Hepatocyte (in vitro differentiated cells): ENCODE measurements at regions not wholly inside any gene's neighbourhood (a gene's known extent, or its start where the extent isn't known, plus 50 kb on each side); places are given as distances from the start of the nearest gene placed in this dataset.

Experiments used
- DNase-seq: peaks from one replicate; pipeline ENCODE4 v3.0.0-alpha.2; 2016; ENCODE audit warnings: low spot score
- H2AFZ ChIP-seq: fragments of 200-600 bp; sonication (generic); 2 replicates; pipeline ENCODE4 v1.6.0; 2016; ENCODE audit warnings: antibody characterized with exemption, mild to moderate bottlenecking
- H3K27ac ChIP-seq: fragments of 200-600 bp; sonication (generic); 2 replicates; pipeline ENCODE4 v1.5.1; 2016; ENCODE audit warnings: mild to moderate bottlenecking
- H3K27me3 ChIP-seq: fragments of 200-600 bp; sonication (generic); 2 replicates; pipeline ENCODE4 v1.6.1; 2016
- H3K36me3 ChIP-seq: fragments of 200-600 bp; sonication (generic); replicated peaks from 2 replicates; pipeline ENCODE4 v1.5.1; 2016; ENCODE audit warnings: low read depth; ENCODE audit not compliant: insufficient read depth
- H3K4me1 ChIP-seq: fragments of 200-600 bp; sonication (generic); 2 replicates; pipeline ENCODE4 v1.5.1; 2016; ENCODE audit warnings: mild to moderate bottlenecking, moderate library complexity; ENCODE audit not compliant: insufficient read depth
- H3K4me2 ChIP-seq: fragments of 200-600 bp; sonication (generic); 2 replicates; pipeline ENCODE4 v1.6.0; 2016
- H3K4me3 ChIP-seq: fragments of 200-600 bp; sonication (generic); 2 replicates; pipeline ENCODE4 v1.5.1; 2016; ENCODE audit warnings: mild to moderate bottlenecking
- H3K79me2 ChIP-seq: fragments of 200-600 bp; sonication (generic); 2 replicates; pipeline ENCODE4 v1.6.0; 2017; ENCODE audit warnings: mild to moderate bottlenecking
- H3K9me2 ChIP-seq: fragments of 200-600 bp; sonication (generic); replicated peaks from 2 replicates; pipeline ENCODE4 v1.6.0; 2017; ENCODE audit warnings: mild to moderate bottlenecking; ENCODE audit not compliant: insufficient read depth
- H3K9me3 ChIP-seq: fragments of 200-600 bp; sonication (generic); 2 replicates; pipeline ENCODE4 v1.5.1; 2016; ENCODE audit warnings: low read depth, mild to moderate bottlenecking
- H4K20me1 ChIP-seq: fragments of 200-600 bp; sonication (generic); 2 replicates; pipeline ENCODE4 v1.6.0; 2016; ENCODE audit warnings: mild to moderate bottlenecking; ENCODE audit not compliant: insufficient read depth, poor library complexity, severe bottlenecking
- EZH2 ChIP-seq: fragments of 200-600 bp; sonication (generic); IDR thresholded peaks from 2 replicates; pipeline ENCODE4 v1.6.1; 2016; ENCODE audit warnings: antibody characterized with exemption, mild to moderate bottlenecking, borderline replicate concordance
- EZH2phosphoT487 ChIP-seq: fragments of 200-600 bp; sonication (generic); IDR thresholded peaks from one replicate; pipeline ENCODE4 v1.6.1; 2018; ENCODE audit warnings: antibody characterized with exemption, mild to moderate bottlenecking, low read depth, moderate library complexity; ENCODE audit not compliant: unreplicated experiment, severe bottlenecking
- WGBS: methylation state at CpG from one replicate; pipeline ENCODE4 v1.1.6; 2016; ENCODE audit warnings: low lambda C conversion rate; ENCODE audit errors: missing lambda C conversion rate; 5-methylcytosine and 5-hydroxymethylcytosine counted together
- TF ChIP-seq, protein P1 (sequence below): fragments of 200-600 bp; sonication (generic); IDR thresholded peaks from 2 replicates; pipeline ENCODE4 v1.5.1; 2016; ENCODE audit warnings: antibody characterized with exemption, mild to moderate bottlenecking; ENCODE audit not compliant: poor library complexity

DNA sequence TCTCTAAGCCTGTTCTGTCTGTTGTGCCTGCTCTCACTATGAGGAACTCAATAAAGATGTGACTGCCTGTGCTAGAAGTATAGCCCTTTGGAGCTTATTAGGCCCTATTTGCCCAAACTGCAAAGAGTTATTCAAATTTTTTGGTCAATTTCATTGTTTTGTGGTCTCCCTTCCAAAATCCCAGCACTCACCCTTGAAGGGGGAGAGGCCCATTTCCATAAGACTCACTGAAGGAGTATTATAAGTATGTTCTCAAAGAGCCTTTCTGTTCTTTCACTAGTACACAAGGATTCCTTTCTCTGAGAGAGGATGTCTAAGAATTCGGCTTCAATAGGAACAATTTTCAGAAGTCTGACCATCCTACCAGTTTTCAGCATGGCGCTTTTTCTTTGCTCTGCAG, 641.9 kb upstream of the REG3G start:
- 50% methylated on average over 2 of the region's 2 CpGs for WGBS
- no peaks in the 10 kb centered on the region for H4K20me1 ChIP-seq
- no peak for TF ChIP-seq EZH2phosphoT487
- no peak for TF ChIP-seq EZH2
- TF ChIP-seq, protein P1, sequence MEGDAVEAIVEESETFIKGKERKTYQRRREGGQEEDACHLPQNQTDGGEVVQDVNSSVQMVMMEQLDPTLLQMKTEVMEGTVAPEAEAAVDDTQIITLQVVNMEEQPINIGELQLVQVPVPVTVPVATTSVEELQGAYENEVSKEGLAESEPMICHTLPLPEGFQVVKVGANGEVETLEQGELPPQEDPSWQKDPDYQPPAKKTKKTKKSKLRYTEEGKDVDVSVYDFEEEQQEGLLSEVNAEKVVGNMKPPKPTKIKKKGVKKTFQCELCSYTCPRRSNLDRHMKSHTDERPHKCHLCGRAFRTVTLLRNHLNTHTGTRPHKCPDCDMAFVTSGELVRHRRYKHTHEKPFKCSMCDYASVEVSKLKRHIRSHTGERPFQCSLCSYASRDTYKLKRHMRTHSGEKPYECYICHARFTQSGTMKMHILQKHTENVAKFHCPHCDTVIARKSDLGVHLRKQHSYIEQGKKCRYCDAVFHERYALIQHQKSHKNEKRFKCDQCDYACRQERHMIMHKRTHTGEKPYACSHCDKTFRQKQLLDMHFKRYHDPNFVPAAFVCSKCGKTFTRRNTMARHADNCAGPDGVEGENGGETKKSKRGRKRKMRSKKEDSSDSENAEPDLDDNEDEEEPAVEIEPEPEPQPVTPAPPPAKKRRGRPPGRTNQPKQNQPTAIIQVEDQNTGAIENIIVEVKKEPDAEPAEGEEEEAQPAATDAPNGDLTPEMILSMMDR: no peak
- H2AFZ ChIP-seq: no peak overlapping the region
- H3K4me1 ChIP-seq: no peaks in the 10 kb centered on the region
- H3K4me3 ChIP-seq: no peak overlapping the region
- H3K27me3 ChIP-seq: no peaks in the 10 kb centered on the region
- no peaks in the 10 kb centered on the region for H3K79me2 ChIP-seq
- no peak overlapping the region for H3K4me2 ChIP-seq
- H3K9me3 ChIP-seq: no peaks in the 10 kb centered on the region
- H3K9me2 ChIP-seq: no peaks in the 10 kb centered on the region
- no peak for DNase-seq
- H3K27ac ChIP-seq: no peak overlapping the region
- no peaks in the 10 kb centered on the region for H3K36me3 ChIP-seq

DNA sequence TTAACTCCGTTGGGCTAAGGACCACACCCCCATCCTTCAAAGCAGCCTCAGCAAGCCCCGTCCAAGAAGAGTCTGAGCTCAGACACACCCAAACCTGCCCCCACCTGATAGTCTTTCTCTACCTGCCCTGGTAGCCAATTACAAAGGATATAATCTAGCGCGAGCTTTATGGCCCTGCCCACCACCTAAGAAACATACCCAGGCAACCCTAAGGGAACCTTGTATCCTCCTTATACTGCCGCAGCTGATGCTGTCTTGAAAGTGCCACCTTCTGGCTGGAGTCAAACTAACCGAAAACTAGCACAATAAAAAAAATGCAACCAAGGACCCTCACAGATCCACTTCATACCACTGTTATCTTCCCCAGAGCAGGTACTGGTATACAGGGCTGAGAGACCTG, 628.3 kb upstream of the REG3G start:
- Histone ChIP-seq H3K4me2 (no peak overlapping the region), H3K9me3 (no peaks in the 10 kb centered on the region), H3K79me2 (no peaks in the 10 kb centered on the region), H3K27ac (no peak overlapping the region), H3K4me1 (no peaks in the 10 kb centered on the region), H2AFZ (no peak overlapping the region), H3K27me3 (no peaks in the 10 kb centered on the region), H3K4me3 (no peak overlapping the region), H3K9me2 (no peaks in the 10 kb centered on the region), H4K20me1 (no peaks in the 10 kb centered on the region), H3K36me3 (no peaks in the 10 kb centered on the region)
- TF ChIP-seq EZH2phosphoT487: no peak
- TF ChIP-seq, protein P1: no peak
- TF ChIP-seq EZH2: no peak
- no peak for DNase-seq
- 91% methylated on average over 6 of the region's 6 CpGs for WGBS

DNA sequence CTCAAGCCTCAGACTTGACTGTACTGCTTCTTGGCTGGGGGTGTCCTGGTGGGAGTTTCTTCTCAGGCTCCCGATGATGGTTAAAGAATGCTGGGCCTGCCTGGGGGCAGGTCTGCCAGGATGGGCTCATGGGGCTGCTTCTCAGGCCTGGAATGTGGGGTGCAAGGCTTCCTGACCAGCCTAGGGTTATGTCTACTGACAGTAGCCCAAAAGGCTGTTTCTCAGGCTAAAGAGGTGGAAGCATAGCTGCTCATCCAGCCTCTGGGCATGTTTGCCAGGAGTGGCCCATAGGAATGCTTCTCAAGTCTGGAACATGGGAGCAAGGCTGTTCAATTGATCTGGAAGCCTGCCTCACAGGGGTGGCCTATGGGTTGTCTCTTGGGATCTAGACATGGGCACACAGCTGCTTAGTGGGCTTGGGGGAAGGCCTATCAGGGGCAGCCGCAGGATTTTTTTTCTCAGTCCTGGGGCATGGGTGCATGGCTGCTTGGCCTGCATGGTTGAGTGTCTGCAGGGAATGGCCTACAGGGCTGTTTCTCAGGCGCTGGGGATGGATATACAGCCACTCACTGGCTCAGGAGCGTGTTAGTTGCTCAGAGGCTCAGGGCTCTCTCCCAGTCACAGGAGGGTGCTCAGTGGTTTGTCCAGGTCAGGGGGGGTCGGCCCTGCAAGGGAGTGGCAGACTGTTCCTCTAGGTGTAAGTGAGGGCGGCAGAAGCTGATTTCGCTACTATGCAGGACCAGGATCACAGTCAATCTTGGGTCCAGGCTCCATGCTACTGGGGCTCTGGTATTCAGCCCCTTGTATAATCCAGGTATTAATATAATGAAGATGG, 617.3 kb upstream of the REG3G start:
- H2AFZ ChIP-seq: no peak overlapping the region
- no peaks in the 10 kb centered on the region for H3K9me3 ChIP-seq
- no peaks in the 10 kb centered on the region for H3K27me3 ChIP-seq
- no peak overlapping the region for H3K27ac ChIP-seq
- no peak overlapping the region for H3K4me2 ChIP-seq
- WGBS: 95% methylated on average over 7 of the region's 7 CpGs
- DNase-seq: no peak
- no peak overlapping the region for H3K4me3 ChIP-seq
- no peaks in the 10 kb centered on the region for H3K4me1 ChIP-seq
- H3K79me2 ChIP-seq: no peaks in the 10 kb centered on the region
- no peaks in the 10 kb centered on the region for H3K9me2 ChIP-seq
- TF ChIP-seq EZH2: no peak
- no peaks in the 10 kb centered on the region for H4K20me1 ChIP-seq
- no peaks in the 10 kb centered on the region for H3K36me3 ChIP-seq

DNA sequence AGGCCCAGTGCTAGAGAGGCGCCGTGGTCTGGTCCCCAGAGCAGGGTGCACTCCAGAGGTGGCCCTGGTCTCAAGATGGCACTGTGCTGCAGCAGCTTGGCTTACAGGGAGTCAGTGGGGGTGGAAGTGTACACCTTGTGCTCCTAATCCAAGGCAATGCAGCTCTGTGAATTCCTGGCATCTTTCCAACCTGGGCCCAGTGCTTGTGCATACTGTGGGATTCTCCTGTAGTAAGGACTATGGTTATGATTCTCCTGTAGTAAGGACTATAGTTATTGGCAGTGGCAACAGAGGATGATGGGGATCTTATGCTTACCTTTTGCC, 616.7 kb upstream of the REG3G start:
- H2AFZ ChIP-seq: no peak overlapping the region
- no peaks in the 10 kb centered on the region for H3K79me2 ChIP-seq
- no peaks in the 10 kb centered on the region for H3K36me3 ChIP-seq
- no peak overlapping the region for H3K4me2 ChIP-seq
- no peak overlapping the region for H3K4me3 ChIP-seq
- H4K20me1 ChIP-seq: no peaks in the 10 kb centered on the region
- no peaks in the 10 kb centered on the region for H3K9me3 ChIP-seq
- no peak for DNase-seq
- H3K27me3 ChIP-seq: no peaks in the 10 kb centered on the region
- TF ChIP-seq, protein P1: no peak
- TF ChIP-seq EZH2: no peak
- no peak for TF ChIP-seq EZH2phosphoT487
- H3K4me1 ChIP-seq: no peaks in the 10 kb centered on the region
- 91% methylated on average over 2 of the region's 2 CpGs for WGBS
- H3K9me2 ChIP-seq: peaks cover 1% of the 10 kb centered on the region
- H3K27ac ChIP-seq: no peak overlapping the region
